Heart right ventricle (tissue), 16 donors: ENCODE measurements at regions not wholly inside any gene's neighbourhood (a gene's known extent, or its start where the extent isn't known, plus 50 kb on each side); places are given as distances from the start of the nearest gene placed in this dataset.
"Not testable (repeated sequence)": the region's sequence is repeated elsewhere in the genome, so short reads cannot be mapped to it uniquely, and the experiment has no call there.

Source experiments
- ATAC-seq, 8 donors: fragments of 200-7000 bp; cut with Tn5 transposase; one replicate each; pipeline ENCODE4 v1.9.1; 2020; ENCODE audit warnings: mild to moderate bottlenecking in 8 of 8, moderate library complexity in 8 of 8, moderate number of reproducible peaks in 1 of 8
- DNase-seq, 2 donors: peaks; one replicate each; pipeline ENCODE4 v3.0.0-alpha.2; 2020
- H3K27ac ChIP-seq, 10 donors: fragments of 200-600 bp; sonication (generic) in 2 of 10; one replicate each; pipeline versions ENCODE4 v1.5.0 to v1.8.0; 2020 to 2022; ENCODE audit warnings: mild to moderate bottlenecking in 3 of 10
- H3K27me3 ChIP-seq, 7 donors: fragments of 200-600 bp; one replicate each; pipeline ENCODE4 v1.8.0; 2021 to 2022; ENCODE audit warnings: mild to moderate bottlenecking in 2 of 7
- H3K36me3 ChIP-seq, 9 donors: fragments of 200-600 bp; sonication (generic) in 1 of 9; one replicate each; pipeline versions ENCODE4 v1.5.0 to v1.8.0; 2020 to 2022; ENCODE audit warnings: mild to moderate bottlenecking in 2 of 9
- H3K4me1 ChIP-seq, 9 donors: fragments of 200-600 bp; sonication (generic) in 1 of 9; one replicate each; pipeline versions ENCODE4 v1.5.0 to v1.8.0; 2020 to 2022; ENCODE audit warnings: mild to moderate bottlenecking in 4 of 9
- H3K4me3 ChIP-seq, 10 donors: fragments of 200-600 bp; sonication (generic) in 2 of 10; one replicate each; pipeline versions ENCODE4 v1.5.0 to v1.8.0; 2020 to 2022; ENCODE audit warnings: mild to moderate bottlenecking in 7 of 10, moderate library complexity in 2 of 10
- H3K9me3 ChIP-seq, 11 donors: fragments of 200-600 bp in 10 of 11; sonication (generic) in 2 of 11; one replicate each; pipeline versions ENCODE4 v1.5.0 to v1.8.0; 2013 to 2022; ENCODE audit warnings: mild to moderate bottlenecking in 2 of 11, control low read depth in 1 of 11, moderate library complexity in 1 of 11
- CTCF ChIP-seq, 9 donors: fragments of 200-600 bp; sonication (generic) in 2 of 9; IDR thresholded peaks; one replicate each; pipeline versions ENCODE4 v1.5.0 to v1.8.0; 2021 to 2022; ENCODE audit warnings: antibody characterized with exemption in 9 of 9, mild to moderate bottlenecking in 5 of 9, moderate library complexity in 1 of 9
- WGBS, 2 donors: extraction: QIAGEN DNeasy Blood & Tissue Kit; methylation state at CpG; one replicate each; pipeline ENCODE4 v1.1.7; 2013; ENCODE audit warnings: inconsistent platforms in 1 of 2; 5-methylcytosine and 5-hydroxymethylcytosine counted together
- intact Hi-C, 10 donors: fragments of 100-400 bp; cut with DNase I; formaldehyde crosslinking; loops; one replicate each; pipeline versions ENCODE4 v1.11.1 to v1.14.2; 2022
- donor health status: Arrhythmogenic right ventricular cardiomyopathy.
- donor health status: ischemic (EF 13 %, LVEDD 7.1; RV severe dilation, severe dysfunction).
- donor health status: healthy with polysubstance abuse.
- donor health status: DM: no; HTN: yes; CAD: no.
- donor health status: DM: no; HTN: no; CAD: no.
- donor health status: ischemic (EF 25% LVEDD 6.9; RV normal size, moderate dysfunction).
- donor health status: ischemic (EF 25% LVEDD 5.7; RV mildly dilated, moderate dysfunction).
- donor health status: healthy.
- donor health status: DM: yes; HTN: yes; CAD: no.
- donor health status: Ischemic cardiomyopathy.
- donor health status: ischemic (EF 35%, LVEDD 5.7; RV mildly dilated, moderate dysfunction).
- donor health status: nonischemic (EF 11% LVEDD 7.7; RV severe dilation, severe dysfunction).
- donor health status: DM: yes; HTN: yes; CAD: no.
- donor health status: PGD.
- donor health status: ischemic (EF 29% LVEDD 5.4; RV normal size, mild dysfunction).
- donor health status: nonischemic (EF 23%, LVEDD 6.1; RV moderate dilation, normal function).

GRCh38 chr13:37290716-37291505 lies 185.4 kb upstream of the CSNK1A1L start:
- H3K27me3 ChIP-seq = no peaks in the 10 kb centered on the region
- intact Hi-C loops = loop anchor here in 1 of 10 donors (10.0 kb wide), 1 partner anchor 304 kb away; the partner anchor contains the start of gene POSTN
- no peaks in the 10 kb centered on the region for H3K36me3 ChIP-seq
- no peak for TF ChIP-seq CTCF (IDR thresholded peaks at IDR 0.05)
- WGBS, 2 donors = 95 to 97% methylated on average over 6 of the region's 6 CpGs
- peaks cover 0 to 32% (median 4%) of the 10 kb centered on the region in 9 donors for H3K4me1 ChIP-seq
- H3K4me3 ChIP-seq = no peak overlapping the region
- ATAC-seq (no peak), DNase-seq (no peak)
- H3K9me3 ChIP-seq = peaks cover 0 to 19% (median 0%) of the 10 kb centered on the region in 11 donors
- no peak overlapping the region for H3K27ac ChIP-seq

GRCh38 chr13:37289212-37289935 lies 183.9 kb upstream of the CSNK1A1L start:
- peak overlapping the region in 2 of 10 donors; percentile 3 to 54 for H3K27ac ChIP-seq
- H3K9me3 ChIP-seq = peaks cover 0 to 25% (median 0%) of the 10 kb centered on the region in 11 donors
- 58 to 64% methylated on average over 6 of the region's 6 CpGs for WGBS, 2 donors
- H3K27me3 ChIP-seq = no peaks in the 10 kb centered on the region
- H3K4me1 ChIP-seq = peaks cover 0 to 17% (median 3%) of the 10 kb centered on the region in 9 donors
- ATAC-seq (peak in 2 of 8 donors; percentile 29 to 42), DNase-seq (no peak)
- intact Hi-C loops = loop anchor here in 1 of 10 donors (2.0 kb wide), 1 partner anchor 163 kb away; no protein-coding TSS in a partner anchor
- H3K4me3 ChIP-seq = no peak overlapping the region
- no peaks in the 10 kb centered on the region for H3K36me3 ChIP-seq
- TF ChIP-seq CTCF (IDR thresholded peaks at IDR 0.05) = no peak

GRCh38 chr13:37288057-37288720 lies 182.7 kb upstream of the CSNK1A1L start:
- Histone ChIP-seq H3K4me3 (no peak overlapping the region), H3K27ac (peak overlapping the region in 4 of 10 donors; percentile 5 to 54 (median 42)), H3K36me3 (no peaks in the 10 kb centered on the region), H3K27me3 (no peaks in the 10 kb centered on the region), H3K9me3 (peaks cover 0 to 25% (median 0%) of the 10 kb centered on the region in 11 donors), H3K4me1 (peaks cover 0 to 16% (median 3%) of the 10 kb centered on the region in 9 donors)
- ATAC-seq = peak; percentile 64 to 97 (median 78)
- no peak for TF ChIP-seq CTCF (IDR thresholded peaks at IDR 0.05)
- 44 to 48% methylated on average over 6 of the region's 6 CpGs for WGBS, 2 donors
- DNase-seq = peak in 1 of 2 donors; percentile 21
- intact Hi-C loops = loop anchor here in 1 of 10 donors (2.0 kb wide), 1 partner anchor 161 kb away; no protein-coding TSS in a partner anchor

- H3K4me3 ChIP-seq, intact Hi-C loops, H3K36me3 ChIP-seq, ATAC-seq, H3K27me3 ChIP-seq, H3K4me1 ChIP-seq, H3K27ac ChIP-seq, DNase-seq: not testable (repeated sequence)
- H3K9me3 ChIP-seq = peaks cover 0 to 12% (median 0%) of the 10 kb centered on the region in 11 donors
- 91 to 92% methylated on average over 17 to 28 of the region's 28 CpGs for WGBS, 2 donors
Measured at GRCh38 chr13:37280231-37280630, 174.8 kb upstream of the CSNK1A1L start.
